ENCODE measurements at regions not wholly inside any gene's neighbourhood (a gene's known extent, or its start where the extent isn't known, plus 50 kb on each side); places are given as distances from the start of the nearest gene placed in this dataset.

DNA sequence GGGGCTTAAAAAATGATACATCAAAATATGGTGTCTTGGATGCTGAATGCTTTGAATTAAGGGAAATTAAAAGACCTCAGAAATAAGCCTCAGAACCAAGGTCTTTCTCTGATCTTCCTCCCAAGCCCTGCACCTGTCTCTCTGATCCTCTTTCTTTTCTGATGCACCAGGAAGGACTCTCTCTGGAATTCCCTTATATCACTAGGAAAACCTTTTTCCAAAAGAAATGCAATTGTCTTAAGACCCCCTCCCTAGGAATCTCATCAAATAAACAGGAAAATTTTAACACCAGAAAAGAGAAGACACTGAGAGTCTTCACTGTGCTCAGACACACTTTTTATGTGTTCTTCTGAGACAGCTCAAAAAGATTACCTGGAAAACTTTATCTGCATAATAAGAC lies 159.5 kb upstream of the PTBP2 start:
- TF ChIP-seq, protein P1, sequence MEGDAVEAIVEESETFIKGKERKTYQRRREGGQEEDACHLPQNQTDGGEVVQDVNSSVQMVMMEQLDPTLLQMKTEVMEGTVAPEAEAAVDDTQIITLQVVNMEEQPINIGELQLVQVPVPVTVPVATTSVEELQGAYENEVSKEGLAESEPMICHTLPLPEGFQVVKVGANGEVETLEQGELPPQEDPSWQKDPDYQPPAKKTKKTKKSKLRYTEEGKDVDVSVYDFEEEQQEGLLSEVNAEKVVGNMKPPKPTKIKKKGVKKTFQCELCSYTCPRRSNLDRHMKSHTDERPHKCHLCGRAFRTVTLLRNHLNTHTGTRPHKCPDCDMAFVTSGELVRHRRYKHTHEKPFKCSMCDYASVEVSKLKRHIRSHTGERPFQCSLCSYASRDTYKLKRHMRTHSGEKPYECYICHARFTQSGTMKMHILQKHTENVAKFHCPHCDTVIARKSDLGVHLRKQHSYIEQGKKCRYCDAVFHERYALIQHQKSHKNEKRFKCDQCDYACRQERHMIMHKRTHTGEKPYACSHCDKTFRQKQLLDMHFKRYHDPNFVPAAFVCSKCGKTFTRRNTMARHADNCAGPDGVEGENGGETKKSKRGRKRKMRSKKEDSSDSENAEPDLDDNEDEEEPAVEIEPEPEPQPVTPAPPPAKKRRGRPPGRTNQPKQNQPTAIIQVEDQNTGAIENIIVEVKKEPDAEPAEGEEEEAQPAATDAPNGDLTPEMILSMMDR (IDR thresholded peaks at IDR 0.05), result no peak
- TF ChIP-seq POLR2AphosphoS5 (IDR thresholded peaks at IDR 0.05), result no peak
- no peak for TF ChIP-seq POLR2A (IDR thresholded peaks at IDR 0.05)

Data from sigmoid colon (tissue), 4 donors.